ENCODE measurements at regions not wholly inside any gene's neighbourhood (a gene's known extent, or its start where the extent isn't known, plus 50 kb on each side); places are given as distances from the start of the nearest gene placed in this dataset.

DNA sequence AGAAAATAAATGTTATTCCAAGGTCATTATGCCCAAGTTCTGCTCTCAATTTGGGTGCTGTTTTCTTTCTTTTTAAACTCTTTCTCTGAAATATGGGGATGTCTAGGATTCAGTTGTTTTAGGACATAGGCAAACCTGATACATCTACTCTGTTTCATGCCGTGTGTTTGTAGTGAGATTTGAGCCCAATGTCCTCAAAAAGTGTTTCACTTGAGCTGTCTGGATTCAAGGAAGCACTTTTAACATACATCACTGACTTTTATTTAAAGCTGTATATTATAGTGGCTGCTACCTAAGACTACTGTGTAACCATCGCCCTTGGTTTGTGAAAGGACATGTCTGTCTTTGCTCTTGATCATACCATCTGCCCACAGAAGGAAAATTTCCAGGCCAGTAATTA lies 709.3 kb upstream of the STXBP6 start:
- POLR2A ChIA-PET = no interaction called here
- no peak for DNase-seq (ENCODE audit: extremely low read depth in 1 of 4, low spot score in 3 of 4)
- no TSS peak for BruUV-seq (replicated peaks)
- TF ChIP-seq FOXK2 (conservative IDR thresholded peaks at IDR 0.05 in 1 of 2, IDR thresholded peaks at IDR 0.05 in 1 of 2; ENCODE audit: low read depth in 2 of 2) (no peak), CBX5 (IDR thresholded peaks at IDR 0.05; ENCODE audit: borderline replicate concordance, low read depth) (no peak), RBBP5 (IDR thresholded peaks at IDR 0.05; ENCODE audit: borderline replicate concordance, insufficient read depth, low read length, poor library complexity, severe bottlenecking) (no peak), CXXC5 (CRISPR knock-in tag; IDR thresholded peaks at IDR 0.05) (no peak), BDP1 (IDR thresholded peaks at IDR 0.05; ENCODE audit: insufficient read depth, insufficient read length) (no peak), HSF4 (CRISPR knock-in tag; IDR thresholded peaks at IDR 0.05; ENCODE audit: borderline replicate concordance) (no peak), MECOM (CRISPR knock-in tag; IDR thresholded peaks at IDR 0.05) (no peak), ESRRA (IDR thresholded peaks at IDR 0.05; ENCODE audit: borderline replicate concordance, low read depth) (no peak), HDGF (IDR thresholded peaks at IDR 0.05) (no peak), ZNF408 (CRISPR knock-in tag; IDR thresholded peaks at IDR 0.05; ENCODE audit: low read depth) (no peak), ZNF224 (CRISPR knock-in tag; IDR thresholded peaks at IDR 0.05) (no peak), ZC3H11A (IDR thresholded peaks at IDR 0.05; ENCODE audit: low read depth, low read length) (no peak), POLR2AphosphoS2 (IDR thresholded peaks at IDR 0.05; ENCODE audit: low read length) (no peak), TAF7 (tag; IDR thresholded peaks at IDR 0.05) (no peak)
- TF ChIP-seq, protein P1, sequence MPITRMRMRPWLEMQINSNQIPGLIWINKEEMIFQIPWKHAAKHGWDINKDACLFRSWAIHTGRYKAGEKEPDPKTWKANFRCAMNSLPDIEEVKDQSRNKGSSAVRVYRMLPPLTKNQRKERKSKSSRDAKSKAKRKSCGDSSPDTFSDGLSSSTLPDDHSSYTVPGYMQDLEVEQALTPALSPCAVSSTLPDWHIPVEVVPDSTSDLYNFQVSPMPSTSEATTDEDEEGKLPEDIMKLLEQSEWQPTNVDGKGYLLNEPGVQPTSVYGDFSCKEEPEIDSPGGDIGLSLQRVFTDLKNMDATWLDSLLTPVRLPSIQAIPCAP (CRISPR knock-in tag; IDR thresholded peaks at IDR 0.05; ENCODE audit: borderline replicate concordance) = no peak
- TF ChIP-seq, protein P2, sequence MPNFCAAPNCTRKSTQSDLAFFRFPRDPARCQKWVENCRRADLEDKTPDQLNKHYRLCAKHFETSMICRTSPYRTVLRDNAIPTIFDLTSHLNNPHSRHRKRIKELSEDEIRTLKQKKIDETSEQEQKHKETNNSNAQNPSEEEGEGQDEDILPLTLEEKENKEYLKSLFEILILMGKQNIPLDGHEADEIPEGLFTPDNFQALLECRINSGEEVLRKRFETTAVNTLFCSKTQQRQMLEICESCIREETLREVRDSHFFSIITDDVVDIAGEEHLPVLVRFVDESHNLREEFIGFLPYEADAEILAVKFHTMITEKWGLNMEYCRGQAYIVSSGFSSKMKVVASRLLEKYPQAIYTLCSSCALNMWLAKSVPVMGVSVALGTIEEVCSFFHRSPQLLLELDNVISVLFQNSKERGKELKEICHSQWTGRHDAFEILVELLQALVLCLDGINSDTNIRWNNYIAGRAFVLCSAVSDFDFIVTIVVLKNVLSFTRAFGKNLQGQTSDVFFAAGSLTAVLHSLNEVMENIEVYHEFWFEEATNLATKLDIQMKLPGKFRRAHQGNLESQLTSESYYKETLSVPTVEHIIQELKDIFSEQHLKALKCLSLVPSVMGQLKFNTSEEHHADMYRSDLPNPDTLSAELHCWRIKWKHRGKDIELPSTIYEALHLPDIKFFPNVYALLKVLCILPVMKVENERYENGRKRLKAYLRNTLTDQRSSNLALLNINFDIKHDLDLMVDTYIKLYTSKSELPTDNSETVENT (CRISPR knock-in tag; IDR thresholded peaks at IDR 0.05) = no peak
- TF ChIP-seq, protein P3, sequence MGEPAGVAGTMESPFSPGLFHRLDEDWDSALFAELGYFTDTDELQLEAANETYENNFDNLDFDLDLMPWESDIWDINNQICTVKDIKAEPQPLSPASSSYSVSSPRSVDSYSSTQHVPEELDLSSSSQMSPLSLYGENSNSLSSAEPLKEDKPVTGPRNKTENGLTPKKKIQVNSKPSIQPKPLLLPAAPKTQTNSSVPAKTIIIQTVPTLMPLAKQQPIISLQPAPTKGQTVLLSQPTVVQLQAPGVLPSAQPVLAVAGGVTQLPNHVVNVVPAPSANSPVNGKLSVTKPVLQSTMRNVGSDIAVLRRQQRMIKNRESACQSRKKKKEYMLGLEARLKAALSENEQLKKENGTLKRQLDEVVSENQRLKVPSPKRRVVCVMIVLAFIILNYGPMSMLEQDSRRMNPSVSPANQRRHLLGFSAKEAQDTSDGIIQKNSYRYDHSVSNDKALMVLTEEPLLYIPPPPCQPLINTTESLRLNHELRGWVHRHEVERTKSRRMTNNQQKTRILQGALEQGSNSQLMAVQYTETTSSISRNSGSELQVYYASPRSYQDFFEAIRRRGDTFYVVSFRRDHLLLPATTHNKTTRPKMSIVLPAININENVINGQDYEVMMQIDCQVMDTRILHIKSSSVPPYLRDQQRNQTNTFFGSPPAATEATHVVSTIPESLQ (CRISPR knock-in tag; IDR thresholded peaks at IDR 0.05) = no peak

More for the DNA sequence above, 709.3 kb upstream of the STXBP6 start:
- Histone ChIP-seq H3K9me1 (ENCODE audit: control insufficient read depth, insufficient read depth, low read length) (no peaks in the 10 kb centered on the region), H3K27ac (ENCODE audit: extremely low read depth, low read depth, low read length) (no peak overlapping the region), H2AFZ (ENCODE audit: low read depth, low read length) (no peak overlapping the region), H3K4me3 (no peak overlapping the region), H3K9ac (ENCODE audit: insufficient read depth in 1 of 2, low read depth in 2 of 2, low read length in 2 of 2) (no peak overlapping the region), H3K36me3 (ENCODE audit: control insufficient read depth, insufficient read depth, low read length) (no peaks in the 10 kb centered on the region), H3K9me3 (replicated peaks; ENCODE audit: control insufficient read depth, insufficient read depth, low read depth, low read length) (no peaks in the 10 kb centered on the region), H3K27me3 (ENCODE audit: control insufficient read depth in 2 of 2, insufficient read depth in 2 of 2, low read length in 2 of 2) (no peaks in the 10 kb centered on the region), H4K20me1 (replicated peaks; ENCODE audit: control insufficient read depth, insufficient read depth, low read length) (no peaks in the 10 kb centered on the region), H3K4me2 (ENCODE audit: insufficient read depth, low read length) (no peak overlapping the region), H3K79me2 (ENCODE audit: control insufficient read depth, insufficient read depth, low read length) (no peaks in the 10 kb centered on the region), H3K4me1 (replicated peaks in 1 of 2; ENCODE audit: control insufficient read depth in 2 of 2, insufficient read depth in 2 of 2, low read length in 2 of 2) (no peaks in the 10 kb centered on the region)
- WGBS (ENCODE audit: insufficient coverage, low coverage, missing lambda C conversion rate) = 0% methylated on average over 2 of the region's 2 CpGs
- CTCF ChIA-PET (ENCODE audit: low intra/inter-chr PET ratio) = no interaction called here
- intact Hi-C loops (cut with micrococcal nuclease) (no loop called here), in situ Hi-C loops (cut with MboI) (no loop called here)
- FAIRE-seq (no peak), ATAC-seq (no peak)

All from K562 (cell line).